ENCODE measurements at regions not wholly inside any gene's neighbourhood (a gene's known extent, or its start where the extent isn't known, plus 50 kb on each side); places are given as distances from the start of the nearest gene placed in this dataset.

DNA sequence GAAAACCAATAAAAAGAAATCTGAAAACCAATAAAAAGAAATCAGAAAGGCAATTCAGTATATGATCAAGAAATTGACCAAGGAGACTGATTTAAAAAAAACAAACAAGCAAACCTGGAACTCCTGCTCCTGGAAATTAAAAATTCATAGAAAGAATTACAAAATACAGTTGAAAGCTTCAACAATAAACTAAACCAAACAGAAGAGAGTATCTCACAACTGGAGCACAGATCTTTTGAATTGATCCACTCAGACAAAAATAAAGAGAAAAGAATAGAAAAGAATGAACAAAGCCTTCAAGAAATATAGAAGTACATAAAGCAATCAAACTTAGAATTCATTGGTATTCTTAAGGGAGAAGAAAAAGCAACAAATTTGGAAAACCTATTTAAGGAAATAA lies 271.4 kb downstream of the MBNL1 start:
- TF ChIP-seq, protein P1, sequence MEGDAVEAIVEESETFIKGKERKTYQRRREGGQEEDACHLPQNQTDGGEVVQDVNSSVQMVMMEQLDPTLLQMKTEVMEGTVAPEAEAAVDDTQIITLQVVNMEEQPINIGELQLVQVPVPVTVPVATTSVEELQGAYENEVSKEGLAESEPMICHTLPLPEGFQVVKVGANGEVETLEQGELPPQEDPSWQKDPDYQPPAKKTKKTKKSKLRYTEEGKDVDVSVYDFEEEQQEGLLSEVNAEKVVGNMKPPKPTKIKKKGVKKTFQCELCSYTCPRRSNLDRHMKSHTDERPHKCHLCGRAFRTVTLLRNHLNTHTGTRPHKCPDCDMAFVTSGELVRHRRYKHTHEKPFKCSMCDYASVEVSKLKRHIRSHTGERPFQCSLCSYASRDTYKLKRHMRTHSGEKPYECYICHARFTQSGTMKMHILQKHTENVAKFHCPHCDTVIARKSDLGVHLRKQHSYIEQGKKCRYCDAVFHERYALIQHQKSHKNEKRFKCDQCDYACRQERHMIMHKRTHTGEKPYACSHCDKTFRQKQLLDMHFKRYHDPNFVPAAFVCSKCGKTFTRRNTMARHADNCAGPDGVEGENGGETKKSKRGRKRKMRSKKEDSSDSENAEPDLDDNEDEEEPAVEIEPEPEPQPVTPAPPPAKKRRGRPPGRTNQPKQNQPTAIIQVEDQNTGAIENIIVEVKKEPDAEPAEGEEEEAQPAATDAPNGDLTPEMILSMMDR (IDR thresholded peaks at IDR 0.05; ENCODE audit: insufficient read depth, low read length): no peak
- no peak for TF ChIP-seq GABPA (IDR thresholded peaks at IDR 0.05; ENCODE audit: low read depth)
- TF ChIP-seq POLR2AphosphoS5 (IDR thresholded peaks at IDR 0.05; ENCODE audit: low read depth): no peak
